Stomach (tissue), 8 donors: ENCODE measurements at regions not wholly inside any gene's neighbourhood (a gene's known extent, or its start where the extent isn't known, plus 50 kb on each side); places are given as distances from the start of the nearest gene placed in this dataset.

Experiments
- DNase-seq, 2 donors: peaks; one replicate each; pipeline versions ENCODE4 v3.0.0 to v3.0.0-alpha.2; 2013 to 2019
- H3K27ac ChIP-seq, 5 donors: fragments of 200-600 bp in 4 of 5; sonication (generic) in 4 of 5; one replicate each; pipeline ENCODE4 v1.5.1; 2013 to 2019; ENCODE audit warnings: mild to moderate bottlenecking in 1 of 5, moderate library complexity in 1 of 5
- H3K27me3 ChIP-seq, 3 donors: fragments of 200-600 bp; sonication (generic); one replicate each; pipeline ENCODE4 v1.5.1; 2017 to 2019; ENCODE audit warnings: mixed run types in 1 of 3
- H3K36me3 ChIP-seq, 4 donors: fragments of 200-600 bp; sonication (generic); 1 replicate in 3 of 4; 2 replicates in 1 of 4; pipeline ENCODE4 v1.5.1; 2016 to 2019
- H3K4me1 ChIP-seq, 4 donors: fragments of 200-600 bp; sonication (generic); one replicate each; pipeline ENCODE4 v1.5.1; 2016 to 2019
- H3K4me3 ChIP-seq, 4 donors: fragments of 200-600 bp; sonication (generic) in 3 of 4; one replicate each; pipeline ENCODE4 v1.5.1; 2016 to 2019; ENCODE audit warnings: mild to moderate bottlenecking in 1 of 4
- H3K9me3 ChIP-seq, 4 donors: fragments of 200-600 bp; sonication (generic); one replicate each; pipeline ENCODE4 v1.5.1; 2016 to 2019
- EP300 ChIP-seq: sonication (generic); formaldehyde crosslinking; IDR thresholded peaks from one replicate; pipeline ENCODE4 v1.6.1; 2017; ENCODE audit warnings: antibody characterized with exemption
- POLR2A ChIP-seq, 4 donors: fragments of 450-650 bp; IDR thresholded peaks; one replicate each; pipeline ENCODE4 v1.6.1; 2016; ENCODE audit warnings: antibody characterized with exemption in 4 of 4, control low read depth in 2 of 4, mild to moderate bottlenecking in 1 of 4, moderate library complexity in 1 of 4
- POLR2AphosphoS5 ChIP-seq, 3 donors: sonication (generic); formaldehyde crosslinking; IDR thresholded peaks; one replicate each; pipeline ENCODE4 v1.6.1; 2016; ENCODE audit warnings: antibody characterized with exemption in 3 of 3
- WGBS, 5 donors: extraction: QIAGEN DNeasy Blood & Tissue Kit in 3 of 5; methylation state at CpG; one replicate each; pipeline versions ENCODE4 v1.1.5 to v1.1.7; 2013 to 2018; 5-methylcytosine and 5-hydroxymethylcytosine counted together
- intact Hi-C: fragments of 100-400 bp; cut with DNase I; formaldehyde crosslinking; loops from one replicate; pipeline ENCODE4 v1.15.1; 2023; ENCODE audit warnings: low total_unique reads
- TF ChIP-seq, protein P1 (sequence below), 7 experiments: fragments of 450-650 bp in 4 of 7; fragments of 200-600 bp in 3 of 7; sonication (generic) in 3 of 7; IDR thresholded peaks; one replicate each; pipeline ENCODE4 v1.5.1; 2016 to 2019; ENCODE audit warnings: antibody characterized with exemption in 7 of 7, control low read depth in 2 of 7, mild to moderate bottlenecking in 1 of 7
- donor health status: healthy with polysubstance abuse.
- donor health status: Bipolar disorder and iron deficiency.
- donor health status: healthy.

DNA sequence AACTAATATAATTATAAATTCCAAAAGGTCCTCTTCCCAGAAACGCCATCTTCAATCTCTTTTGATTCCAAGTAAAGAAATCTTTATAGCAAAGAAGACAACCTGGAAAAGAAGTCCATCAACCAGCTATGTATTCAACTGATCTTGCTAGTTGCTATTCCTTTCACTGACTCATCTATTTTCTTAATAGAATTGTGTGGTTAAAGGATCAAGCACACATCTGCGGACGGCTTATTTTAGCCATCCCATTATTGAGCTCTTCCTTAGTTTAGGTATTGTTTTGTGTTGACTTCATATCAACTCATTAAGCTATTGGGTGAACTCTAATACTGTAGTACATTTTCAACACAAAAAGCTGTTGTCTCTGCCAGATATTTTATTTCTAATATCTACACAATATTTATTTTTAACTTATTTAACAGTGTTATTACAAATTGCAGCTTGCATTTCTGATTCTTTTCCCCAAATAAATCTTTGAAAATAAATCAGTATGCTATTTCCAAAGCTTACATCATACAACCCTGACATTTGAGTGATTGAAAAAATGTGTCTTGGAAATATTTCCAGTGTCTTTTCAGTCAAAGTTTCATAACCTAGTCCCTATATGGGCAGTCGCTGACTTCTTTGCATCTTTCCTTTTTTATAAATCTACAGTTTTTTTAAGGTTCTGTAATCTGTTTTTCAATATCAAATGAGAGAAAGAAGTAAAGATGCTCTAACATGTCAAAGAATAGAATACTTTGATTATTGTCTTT, 158.8 kb upstream of the SPRY2 start:
- intact Hi-C loops: no loop called here
- no peaks in the 10 kb centered on the region for H3K27me3 ChIP-seq
- TF ChIP-seq POLR2A (IDR thresholded peaks at IDR 0.05): no peak
- no peak for TF ChIP-seq POLR2AphosphoS5 (IDR thresholded peaks at IDR 0.05)
- TF ChIP-seq EP300: no peak
- TF ChIP-seq, protein P1, sequence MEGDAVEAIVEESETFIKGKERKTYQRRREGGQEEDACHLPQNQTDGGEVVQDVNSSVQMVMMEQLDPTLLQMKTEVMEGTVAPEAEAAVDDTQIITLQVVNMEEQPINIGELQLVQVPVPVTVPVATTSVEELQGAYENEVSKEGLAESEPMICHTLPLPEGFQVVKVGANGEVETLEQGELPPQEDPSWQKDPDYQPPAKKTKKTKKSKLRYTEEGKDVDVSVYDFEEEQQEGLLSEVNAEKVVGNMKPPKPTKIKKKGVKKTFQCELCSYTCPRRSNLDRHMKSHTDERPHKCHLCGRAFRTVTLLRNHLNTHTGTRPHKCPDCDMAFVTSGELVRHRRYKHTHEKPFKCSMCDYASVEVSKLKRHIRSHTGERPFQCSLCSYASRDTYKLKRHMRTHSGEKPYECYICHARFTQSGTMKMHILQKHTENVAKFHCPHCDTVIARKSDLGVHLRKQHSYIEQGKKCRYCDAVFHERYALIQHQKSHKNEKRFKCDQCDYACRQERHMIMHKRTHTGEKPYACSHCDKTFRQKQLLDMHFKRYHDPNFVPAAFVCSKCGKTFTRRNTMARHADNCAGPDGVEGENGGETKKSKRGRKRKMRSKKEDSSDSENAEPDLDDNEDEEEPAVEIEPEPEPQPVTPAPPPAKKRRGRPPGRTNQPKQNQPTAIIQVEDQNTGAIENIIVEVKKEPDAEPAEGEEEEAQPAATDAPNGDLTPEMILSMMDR (IDR thresholded peaks at IDR 0.05): no peak
- no peak overlapping the region for H3K27ac ChIP-seq
- no peak for DNase-seq
- H3K9me3 ChIP-seq: no peaks in the 10 kb centered on the region
- H3K4me3 ChIP-seq: no peak overlapping the region
- no peaks in the 10 kb centered on the region for H3K36me3 ChIP-seq
- no peaks in the 10 kb centered on the region for H3K4me1 ChIP-seq
- 74 to 90% (median 83%) methylated on average over 4 of the region's 4 CpGs for WGBS, 5 donors

DNA sequence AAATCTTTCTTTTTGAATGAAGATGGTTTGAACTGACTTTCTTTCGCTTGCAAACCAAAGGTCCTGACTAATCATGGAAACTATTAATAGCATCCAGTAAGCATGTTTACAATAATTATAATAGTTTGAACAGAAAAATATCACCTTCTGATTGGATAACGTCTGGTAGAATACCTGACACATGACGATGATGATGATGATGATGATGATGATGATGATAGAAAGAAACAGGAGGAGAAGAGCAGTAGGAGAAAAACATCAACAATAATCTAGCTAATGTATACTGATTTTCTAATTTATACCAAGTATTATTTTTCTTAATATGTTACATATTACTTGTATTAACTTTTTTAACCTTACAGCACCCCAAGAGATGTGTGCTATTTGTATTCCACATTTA, 157.5 kb upstream of the SPRY2 start:
- intact Hi-C loops: no loop called here
- H3K4me3 ChIP-seq: no peak overlapping the region
- DNase-seq: no peak
- H3K4me1 ChIP-seq: no peaks in the 10 kb centered on the region
- TF ChIP-seq EP300 (no peak), POLR2AphosphoS5 (IDR thresholded peaks at IDR 0.05) (no peak), POLR2A (IDR thresholded peaks at IDR 0.05) (no peak)
- TF ChIP-seq, protein P1 (IDR thresholded peaks at IDR 0.05): no peak
- 57 to 87% (median 83%) methylated on average over 3 of the region's 3 CpGs for WGBS, 5 donors
- no peaks in the 10 kb centered on the region for H3K9me3 ChIP-seq
- no peaks in the 10 kb centered on the region for H3K27me3 ChIP-seq
- no peak overlapping the region for H3K27ac ChIP-seq
- no peaks in the 10 kb centered on the region for H3K36me3 ChIP-seq

- H3K9me3 ChIP-seq: no peaks in the 10 kb centered on the region
- H3K27me3 ChIP-seq: no peaks in the 10 kb centered on the region
- no peak overlapping the region for H3K4me3 ChIP-seq
- 78 to 94% (median 87%) methylated on average over 3 of the region's 3 CpGs for WGBS, 5 donors
- intact Hi-C loops: no loop called here
- no peak for DNase-seq
- no peaks in the 10 kb centered on the region for H3K4me1 ChIP-seq
- no peaks in the 10 kb centered on the region for H3K36me3 ChIP-seq
- TF ChIP-seq POLR2A (IDR thresholded peaks at IDR 0.05): no peak
- TF ChIP-seq, protein P1 (IDR thresholded peaks at IDR 0.05): no peak
- TF ChIP-seq EP300: no peak
- TF ChIP-seq POLR2AphosphoS5 (IDR thresholded peaks at IDR 0.05): no peak
- H3K27ac ChIP-seq: no peak overlapping the region
Measured at GRCh38 chr13:80497978-80498377, 157.1 kb upstream of the SPRY2 start.

GRCh38 chr13:80497439-80497838, 156.5 kb upstream of the SPRY2 start:
- Histone ChIP-seq H3K27ac (no peak overlapping the region), H3K4me1 (no peaks in the 10 kb centered on the region), H3K9me3 (no peaks in the 10 kb centered on the region), H3K27me3 (no peaks in the 10 kb centered on the region), H3K4me3 (no peak overlapping the region), H3K36me3 (no peaks in the 10 kb centered on the region)
- WGBS, 5 donors: 58 to 71% (median 68%) methylated on average over 1 of the region's 1 CpG
- DNase-seq: no peak
- intact Hi-C loops: no loop called here
- TF ChIP-seq POLR2AphosphoS5 (IDR thresholded peaks at IDR 0.05) (no peak), POLR2A (IDR thresholded peaks at IDR 0.05) (no peak), EP300 (no peak)
- TF ChIP-seq, protein P1 (IDR thresholded peaks at IDR 0.05): no peak
